Transverse colon (tissue), 4 donors: ENCODE measurements at regions not wholly inside any gene's neighbourhood (a gene's known extent, or its start where the extent isn't known, plus 50 kb on each side); places are given as distances from the start of the nearest gene placed in this dataset.
"Not testable (repeated sequence)": the region's sequence is repeated elsewhere in the genome, so short reads cannot be mapped to it uniquely, and the experiment has no call there.

Experiments
- DNase-seq: peaks from one replicate; pipeline ENCODE4 v3.0.0-alpha.2; 2019
- H3K27ac ChIP-seq, 4 donors: fragments of 200-600 bp; sonication (generic); 2 replicates each; pipeline ENCODE4 v1.5.1; 2016 to 2018; ENCODE audit warnings: inconsistent platforms in 4 of 4
- H3K27me3 ChIP-seq: fragments of 200-600 bp; sonication (generic); 2 replicates; pipeline ENCODE4 v1.5.1; 2017; ENCODE audit warnings: inconsistent platforms
- H3K36me3 ChIP-seq, 4 donors: fragments of 200-600 bp; sonication (generic); 2 replicates each; pipeline ENCODE4 v1.5.1; 2017 to 2019; ENCODE audit warnings: inconsistent platforms in 4 of 4
- H3K4me1 ChIP-seq, 4 donors: fragments of 200-600 bp; sonication (generic); 2 replicates each; pipeline ENCODE4 v1.5.1; 2017 to 2020; ENCODE audit warnings: inconsistent platforms in 4 of 4
- H3K4me3 ChIP-seq, 4 donors: fragments of 200-600 bp; sonication (generic); 1 replicate in 1 of 4; 2 replicates in 3 of 4; pipeline versions ENCODE4 v1.5.1 to v1.6.1; 2017 to 2019; ENCODE audit warnings: inconsistent platforms in 4 of 4
- H3K9me3 ChIP-seq, 2 donors: fragments of 200-600 bp; sonication (generic); 2 replicates each; pipeline ENCODE4 v1.5.1; 2017 to 2019; ENCODE audit warnings: inconsistent platforms in 2 of 2
- EP300 ChIP-seq: sonication (generic); formaldehyde crosslinking; IDR thresholded peaks from one replicate; pipeline ENCODE4 v1.6.1; 2017; ENCODE audit warnings: antibody characterized with exemption, low read depth
- POLR2A ChIP-seq: fragments of 450-650 bp; IDR thresholded peaks from one replicate; pipeline ENCODE4 v1.6.1; 2016; ENCODE audit warnings: antibody characterized with exemption, mild to moderate bottlenecking, moderate library complexity
- POLR2AphosphoS5 ChIP-seq, 3 donors: sonication (generic); formaldehyde crosslinking; IDR thresholded peaks; one replicate each; pipeline ENCODE4 v1.6.1; 2016; ENCODE audit warnings: antibody characterized with exemption in 3 of 3
- WGBS, 2 donors: methylation state at CpG; one replicate each; pipeline ENCODE4 v1.1.5; 2018; ENCODE audit warnings: low coverage in 1 of 2; 5-methylcytosine and 5-hydroxymethylcytosine counted together
- in situ Hi-C, 4 donors: fragments of 200-750 bp; cut with MboI; loops; one replicate each; pipeline versions ENCODE4 v1.15.0 to v1.15.1; 2017; ENCODE audit warnings: low sequenced_read_pairs in 3 of 4, low pct_ligation_motif_present in 1 of 4, low pct_unique_long_range_greater_than_20kb in 1 of 4
- intact Hi-C: fragments of 100-400 bp; cut with DNase I; formaldehyde crosslinking; loops from one replicate; pipeline ENCODE4 v1.15.1; 2023; ENCODE audit warnings: low total_unique reads
- TF ChIP-seq, protein P1 (sequence below), 5 experiments: fragments of 200-600 bp in 3 of 5; fragments of 450-650 bp in 2 of 5; sonication (generic) in 3 of 5; IDR thresholded peaks; 1 replicate in 2 of 5; 2 replicates in 3 of 5; pipeline ENCODE4 v1.5.1; 2016 to 2017; ENCODE audit warnings: antibody characterized with exemption in 5 of 5, inconsistent platforms in 3 of 5, mild to moderate bottlenecking in 2 of 5, moderate library complexity in 1 of 5

DNA sequence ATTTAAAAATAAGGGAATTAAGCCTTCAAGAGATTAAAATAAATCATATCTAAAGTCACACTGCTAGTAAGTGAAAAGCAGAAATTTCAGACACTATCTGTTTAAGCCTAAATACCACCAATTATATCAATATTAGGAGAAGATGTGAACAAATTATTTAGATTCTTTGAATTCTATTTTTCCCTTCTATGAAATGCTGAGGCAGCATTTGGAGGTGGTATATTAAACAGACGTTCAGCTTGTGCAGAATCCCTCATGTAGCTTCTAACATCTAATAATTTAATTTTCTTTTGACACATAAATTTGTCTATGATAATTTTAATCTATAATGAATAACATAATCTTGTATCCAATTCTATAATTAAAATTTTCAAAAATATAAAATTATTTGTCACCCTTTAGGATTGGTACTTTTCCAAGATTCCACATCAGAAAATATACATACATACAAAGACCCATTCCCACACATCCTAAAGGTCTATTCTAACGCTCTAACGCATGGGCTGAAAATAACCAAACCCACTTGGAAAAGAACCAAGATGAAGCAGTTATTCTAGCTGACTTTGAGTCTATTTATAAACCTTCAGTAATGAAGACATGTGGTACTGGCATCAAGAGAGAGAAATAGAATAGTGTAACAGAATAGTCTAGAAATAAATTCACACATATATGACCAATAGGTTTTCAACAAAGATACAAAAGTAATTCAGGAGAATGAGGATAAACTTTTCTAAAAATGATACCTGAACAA lies 751.8 kb downstream of the GALC start:
- 56% methylated on average over 3 of the region's 3 CpGs for whole genome bisulfite sequencing, 2 donors
- in situ Hi-C loops, result no loop called here
- H3K4me1 ChIP-seq, result no peaks in the 10 kb centered on the region

GRCh38 chr14:87240319-87240718 lies 752.7 kb downstream of the GALC start:
- DNase-seq, in situ Hi-C loops, H3K4me3 ChIP-seq, H3K27ac ChIP-seq, intact Hi-C loops, H3K36me3 ChIP-seq, H3K9me3 ChIP-seq, H3K4me1 ChIP-seq, H3K27me3 ChIP-seq: not testable (repeated sequence)
- 17 to 63% methylated on average over 1 to 5 of the region's 5 CpGs for WGBS, 2 donors

More for the DNA sequence above, 751.8 kb downstream of the GALC start:
- Histone ChIP-seq H3K36me3 (no peaks in the 10 kb centered on the region), H3K9me3 (no peaks in the 10 kb centered on the region), H3K27ac (no peak overlapping the region), H3K27me3 (no peaks in the 10 kb centered on the region), H3K4me3 (no peak overlapping the region)
- intact Hi-C loops, result no loop called here
- TF ChIP-seq POLR2A (no peak), EP300 (no peak), POLR2AphosphoS5 (IDR thresholded peaks at IDR 0.05) (no peak)
- TF ChIP-seq, protein P1, sequence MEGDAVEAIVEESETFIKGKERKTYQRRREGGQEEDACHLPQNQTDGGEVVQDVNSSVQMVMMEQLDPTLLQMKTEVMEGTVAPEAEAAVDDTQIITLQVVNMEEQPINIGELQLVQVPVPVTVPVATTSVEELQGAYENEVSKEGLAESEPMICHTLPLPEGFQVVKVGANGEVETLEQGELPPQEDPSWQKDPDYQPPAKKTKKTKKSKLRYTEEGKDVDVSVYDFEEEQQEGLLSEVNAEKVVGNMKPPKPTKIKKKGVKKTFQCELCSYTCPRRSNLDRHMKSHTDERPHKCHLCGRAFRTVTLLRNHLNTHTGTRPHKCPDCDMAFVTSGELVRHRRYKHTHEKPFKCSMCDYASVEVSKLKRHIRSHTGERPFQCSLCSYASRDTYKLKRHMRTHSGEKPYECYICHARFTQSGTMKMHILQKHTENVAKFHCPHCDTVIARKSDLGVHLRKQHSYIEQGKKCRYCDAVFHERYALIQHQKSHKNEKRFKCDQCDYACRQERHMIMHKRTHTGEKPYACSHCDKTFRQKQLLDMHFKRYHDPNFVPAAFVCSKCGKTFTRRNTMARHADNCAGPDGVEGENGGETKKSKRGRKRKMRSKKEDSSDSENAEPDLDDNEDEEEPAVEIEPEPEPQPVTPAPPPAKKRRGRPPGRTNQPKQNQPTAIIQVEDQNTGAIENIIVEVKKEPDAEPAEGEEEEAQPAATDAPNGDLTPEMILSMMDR (IDR thresholded peaks at IDR 0.05), result no peak
- DNase-seq, result no peak

- no peaks in the 10 kb centered on the region for H3K36me3 ChIP-seq
- H3K4me1 ChIP-seq, result no peaks in the 10 kb centered on the region
- no peak overlapping the region for H3K27ac ChIP-seq
- WGBS, 2 donors, result 73 to 79% methylated on average over 3 to 4 of the region's 4 CpGs
- H3K27me3 ChIP-seq, result no peaks in the 10 kb centered on the region
- in situ Hi-C loops, result no loop called here
- no peaks in the 10 kb centered on the region for H3K9me3 ChIP-seq
- no peak for DNase-seq
- no peak overlapping the region for H3K4me3 ChIP-seq
- no peak for TF ChIP-seq EP300
- TF ChIP-seq POLR2AphosphoS5 (IDR thresholded peaks at IDR 0.05), result no peak
- no peak for TF ChIP-seq POLR2A
- TF ChIP-seq, protein P1 (IDR thresholded peaks at IDR 0.05), result no peak
- intact Hi-C loops, result no loop called here
These were observed 759.1 kb downstream of the GALC start for GRCh38 chr14:87233806-87234384.

- intact Hi-C loops, result no loop called here
- Histone ChIP-seq H3K4me1 (no peaks in the 10 kb centered on the region), H3K4me3 (no peak overlapping the region), H3K9me3 (no peaks in the 10 kb centered on the region), H3K27me3 (no peaks in the 10 kb centered on the region), H3K27ac (no peak overlapping the region), H3K36me3 (no peaks in the 10 kb centered on the region)
- TF ChIP-seq POLR2A (no peak), EP300 (no peak), POLR2AphosphoS5 (IDR thresholded peaks at IDR 0.05) (no peak)
- TF ChIP-seq, protein P1 (IDR thresholded peaks at IDR 0.05), result no peak
- in situ Hi-C loops, result no loop called here
- WGBS, 2 donors, result 60 to 67% methylated on average over 1 to 2 of the region's 2 CpGs
- no peak for DNase-seq
These were observed 759.7 kb downstream of the GALC start for GRCh38 chr14:87233266-87233665.
